AG04449 (cell line): ENCODE measurements at regions not wholly inside any gene's neighbourhood (a gene's known extent, or its start where the extent isn't known, plus 50 kb on each side); places are given as distances from the start of the nearest gene placed in this dataset.

Experiments
- CTCF ChIA-PET: fragments of 350-600 bp; formaldehyde crosslinking; extraction: SDS; loops from one replicate; lab custom pipeline; 2021; ENCODE audit warnings: antibody characterized with exemption; lab: Yijun Ruan, JAX
- POLR2A ChIA-PET: fragments of 400-600, 350-600 bp; formaldehyde crosslinking; extraction: SDS; loops from one replicate; lab custom pipeline; 2020; ENCODE audit warnings: antibody characterized with exemption, inconsistent platforms; lab: Yijun Ruan, JAX
- DNase-seq: peaks from one replicate; pipeline ENCODE4 v3.0.0-alpha.2; 2010; ENCODE audit warnings: low read depth, low spot score
- H3K4me3 ChIP-seq: 2 replicates; pipeline ENCODE4 v1.5.1; 2011; ENCODE audit warnings: low read depth, mild to moderate bottlenecking, control low read depth, low read length
- TF ChIP-seq, protein P1 (sequence below): IDR thresholded peaks from one replicate; pipeline ENCODE4 v1.5.1; 2011; ENCODE audit warnings: mild to moderate bottlenecking, moderate library complexity, low read length, control low read depth, inconsistent platforms; ENCODE audit not compliant: insufficient read depth; ENCODE audit errors: missing control alignments

DNA sequence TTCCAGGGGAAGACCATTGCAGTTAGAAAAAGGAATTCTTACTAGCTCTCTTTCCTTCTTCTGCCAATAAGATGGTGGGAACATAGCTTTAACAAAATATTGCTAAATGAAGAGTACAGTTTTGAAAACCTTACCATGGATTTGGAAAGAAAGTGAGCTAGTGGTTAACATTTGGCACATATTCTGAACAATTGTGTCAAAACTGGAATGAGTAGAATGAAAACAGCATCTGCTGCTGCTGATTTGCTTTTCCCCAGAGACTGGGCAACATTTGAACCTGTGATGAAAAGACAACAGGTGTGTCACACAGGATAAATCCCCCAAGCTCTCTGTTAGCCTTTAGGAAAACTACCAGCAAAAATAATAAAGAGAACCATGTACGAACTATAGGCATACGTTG lies 761.4 kb downstream of the KCNA4 start:
- ChIA-PET POLR2A (no interaction called here), CTCF (no interaction called here)
- TF ChIP-seq, protein P1, sequence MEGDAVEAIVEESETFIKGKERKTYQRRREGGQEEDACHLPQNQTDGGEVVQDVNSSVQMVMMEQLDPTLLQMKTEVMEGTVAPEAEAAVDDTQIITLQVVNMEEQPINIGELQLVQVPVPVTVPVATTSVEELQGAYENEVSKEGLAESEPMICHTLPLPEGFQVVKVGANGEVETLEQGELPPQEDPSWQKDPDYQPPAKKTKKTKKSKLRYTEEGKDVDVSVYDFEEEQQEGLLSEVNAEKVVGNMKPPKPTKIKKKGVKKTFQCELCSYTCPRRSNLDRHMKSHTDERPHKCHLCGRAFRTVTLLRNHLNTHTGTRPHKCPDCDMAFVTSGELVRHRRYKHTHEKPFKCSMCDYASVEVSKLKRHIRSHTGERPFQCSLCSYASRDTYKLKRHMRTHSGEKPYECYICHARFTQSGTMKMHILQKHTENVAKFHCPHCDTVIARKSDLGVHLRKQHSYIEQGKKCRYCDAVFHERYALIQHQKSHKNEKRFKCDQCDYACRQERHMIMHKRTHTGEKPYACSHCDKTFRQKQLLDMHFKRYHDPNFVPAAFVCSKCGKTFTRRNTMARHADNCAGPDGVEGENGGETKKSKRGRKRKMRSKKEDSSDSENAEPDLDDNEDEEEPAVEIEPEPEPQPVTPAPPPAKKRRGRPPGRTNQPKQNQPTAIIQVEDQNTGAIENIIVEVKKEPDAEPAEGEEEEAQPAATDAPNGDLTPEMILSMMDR = no peak
- no peak overlapping the region for H3K4me3 ChIP-seq
- DNase-seq = no peak

DNA sequence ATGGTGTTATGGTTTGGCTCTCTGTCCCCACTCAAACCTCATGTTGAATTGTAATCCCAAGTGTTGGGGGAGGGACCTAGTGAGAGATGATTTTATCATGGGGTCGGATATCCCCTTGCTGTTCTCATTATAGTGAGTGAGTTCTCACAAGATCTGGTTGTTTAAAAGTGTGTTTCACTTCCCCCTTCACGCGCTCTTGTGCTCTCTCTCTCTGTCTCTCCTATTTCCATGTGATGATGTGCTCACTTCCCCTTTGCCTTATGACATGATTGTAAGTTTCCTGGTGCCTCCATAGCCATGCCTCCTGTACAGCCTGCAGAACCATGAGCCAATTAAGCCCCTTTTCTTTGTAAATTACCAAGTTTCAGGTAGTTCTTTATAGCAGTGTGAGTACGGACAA lies 765.1 kb downstream of the KCNA4 start:
- no peak overlapping the region for H3K4me3 ChIP-seq
- ChIA-PET CTCF (no interaction called here), POLR2A (no interaction called here)
- DNase-seq = no peak
- TF ChIP-seq, protein P1 = no peak

DNA sequence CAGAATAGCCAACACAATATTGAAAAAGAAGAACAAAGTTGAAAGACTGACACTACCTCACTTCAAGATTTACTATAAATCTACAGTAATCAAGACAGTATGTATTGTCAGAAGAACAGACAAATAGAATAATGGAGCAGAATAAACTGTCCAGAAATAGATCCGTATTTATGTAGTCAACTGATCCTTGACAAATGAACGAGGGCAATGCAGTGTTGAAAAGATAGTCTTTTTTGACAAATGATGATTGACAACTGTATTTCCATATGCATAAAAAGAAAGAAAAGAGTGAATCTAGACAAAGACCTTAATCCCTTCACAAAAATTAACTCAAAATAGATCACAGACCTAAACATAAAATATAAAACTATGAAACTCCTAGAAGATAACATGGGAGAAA lies 767.1 kb downstream of the KCNA4 start:
- H3K4me3 ChIP-seq = no peak overlapping the region
- CTCF ChIA-PET = no interaction called here
- TF ChIP-seq, protein P1 = no peak
- no peak for DNase-seq
- POLR2A ChIA-PET = no interaction called here

DNA sequence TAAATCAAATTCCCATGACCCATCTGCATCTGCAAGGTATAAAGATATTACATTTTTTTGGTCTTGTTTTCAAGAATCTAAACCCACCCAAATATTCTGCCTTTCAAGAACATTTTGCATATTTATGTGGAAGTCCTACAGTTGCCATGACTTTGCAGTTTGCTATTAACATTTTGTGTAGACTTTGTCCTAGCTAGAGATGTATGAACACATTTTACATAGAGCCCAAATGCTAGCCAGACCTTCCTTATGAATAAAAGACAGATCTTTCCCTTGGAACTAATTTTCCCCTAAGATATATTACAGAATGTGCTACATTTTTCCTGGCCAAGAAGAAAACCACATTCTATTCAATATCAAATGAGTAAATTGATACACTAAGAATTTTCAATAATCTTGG lies 772.5 kb downstream of the KCNA4 start:
- ChIA-PET CTCF (no interaction called here), POLR2A (no interaction called here)

DNA sequence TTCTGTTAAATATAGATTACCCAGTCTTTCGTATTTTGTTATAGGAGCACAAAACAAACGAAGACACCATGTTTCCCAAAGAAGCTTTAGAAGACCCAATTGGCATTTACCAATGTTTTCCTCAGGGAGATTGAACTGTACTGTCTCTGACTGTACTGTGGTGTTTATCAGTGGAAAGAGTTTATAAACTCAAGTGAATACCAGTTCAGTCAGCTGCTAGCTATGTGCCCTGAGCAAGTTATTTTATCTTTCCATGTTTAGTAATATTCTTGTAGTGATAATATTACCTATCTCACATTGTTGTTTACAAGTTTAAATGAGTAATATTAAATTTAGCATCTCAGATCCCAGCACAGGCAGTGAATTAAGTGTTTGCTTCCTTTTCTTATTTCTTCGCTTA lies 773.2 kb downstream of the KCNA4 start:
- CTCF ChIA-PET = no interaction called here
- DNase-seq = no peak
- no peak overlapping the region for H3K4me3 ChIP-seq
- POLR2A ChIA-PET = no interaction called here
- TF ChIP-seq, protein P1 = no peak

More for the DNA sequence above, 772.5 kb downstream of the KCNA4 start:
- H3K4me3 ChIP-seq = no peak overlapping the region
- no peak for DNase-seq
- TF ChIP-seq, protein P1 = no peak

DNA sequence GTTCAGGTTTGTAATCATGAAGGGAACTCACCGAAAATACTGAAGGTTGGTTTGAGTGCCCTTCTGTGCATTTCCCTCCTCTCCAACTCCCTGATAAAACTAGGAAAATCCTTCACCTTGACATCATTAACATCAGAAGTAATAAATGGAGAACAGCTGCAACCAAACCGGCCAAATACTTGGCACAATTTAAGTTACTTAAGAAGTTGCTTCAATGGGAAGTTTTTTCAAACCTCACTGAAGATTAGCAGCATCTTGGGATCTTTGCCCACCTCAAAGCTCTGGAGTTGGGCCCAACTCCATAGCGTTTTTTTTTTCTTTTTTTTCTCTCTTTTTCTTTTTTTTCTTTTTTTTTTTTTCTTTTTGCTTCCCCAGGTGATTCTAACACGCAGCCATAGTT lies 784.8 kb downstream of the KCNA4 start:
- CTCF ChIA-PET = no interaction called here
- TF ChIP-seq, protein P1 = no peak
- POLR2A ChIA-PET = no interaction called here

More for the DNA sequence above, 784.8 kb downstream of the KCNA4 start:
- H3K4me3 ChIP-seq = no peak overlapping the region
- DNase-seq = no peak
